HL-60/S4 treated with phorbol 12-myristate 13-acetate at 8.2 ng/mL for 4 days and 3 days (cell line): ENCODE measurements at regions not wholly inside any gene's neighbourhood (a gene's known extent, or its start where the extent isn't known, plus 50 kb on each side); places are given as distances from the start of the nearest gene placed in this dataset.

Source experiments
- in situ Hi-C: fragments of 300-500 bp; cut with MboI; formaldehyde crosslinking; loops from 2 replicates; pipeline ENCODE4 v1.15.0; 2022; ENCODE audit warnings: low sequenced_read_pairs

DNA sequence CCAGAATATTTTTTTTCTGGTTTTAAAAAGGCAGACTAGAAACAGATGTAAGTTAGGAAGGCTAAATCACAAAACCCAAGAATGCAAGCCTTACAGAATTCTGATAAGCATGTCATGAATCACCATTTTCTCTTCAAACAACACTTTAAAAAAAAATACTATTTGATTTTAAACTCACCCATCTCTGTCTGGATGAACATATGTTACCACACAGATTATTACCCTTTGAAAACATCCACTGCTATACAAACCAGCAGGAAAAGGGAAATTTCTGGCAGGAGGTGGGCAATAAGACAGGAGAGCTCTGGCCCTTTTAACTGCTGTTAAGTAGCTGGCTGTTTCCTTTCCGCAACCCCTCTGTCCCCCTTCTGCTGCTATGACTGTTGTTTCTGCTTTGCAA, 317.7 kb upstream of the NOCT start:
- in situ Hi-C loops = loop anchor here (25.0 kb wide), 1 partner anchor 661 kb away; no protein-coding TSS in a partner anchor

DNA sequence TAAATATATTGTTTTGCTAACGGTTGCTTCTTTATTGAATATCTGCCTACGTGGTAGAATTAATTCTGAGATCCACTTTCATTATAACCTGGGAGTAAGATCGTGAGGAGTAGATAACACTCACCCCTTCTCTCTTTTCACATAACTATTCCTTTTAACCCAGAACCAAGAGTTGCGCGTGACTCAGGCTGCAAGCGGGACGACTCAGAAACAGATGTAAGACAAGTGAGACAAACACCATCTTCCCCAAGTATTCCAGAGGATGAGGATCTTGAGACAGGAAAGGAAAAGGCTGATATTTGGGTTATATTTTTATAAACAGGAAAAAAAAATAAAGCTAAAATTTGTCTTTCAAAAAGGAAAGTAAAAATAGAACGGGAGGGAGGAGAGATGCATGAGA, 318.8 kb upstream of the NOCT start:
- in situ Hi-C loops = loop anchor here (25.0 kb wide), 1 partner anchor 659 kb away; no protein-coding TSS in a partner anchor

DNA sequence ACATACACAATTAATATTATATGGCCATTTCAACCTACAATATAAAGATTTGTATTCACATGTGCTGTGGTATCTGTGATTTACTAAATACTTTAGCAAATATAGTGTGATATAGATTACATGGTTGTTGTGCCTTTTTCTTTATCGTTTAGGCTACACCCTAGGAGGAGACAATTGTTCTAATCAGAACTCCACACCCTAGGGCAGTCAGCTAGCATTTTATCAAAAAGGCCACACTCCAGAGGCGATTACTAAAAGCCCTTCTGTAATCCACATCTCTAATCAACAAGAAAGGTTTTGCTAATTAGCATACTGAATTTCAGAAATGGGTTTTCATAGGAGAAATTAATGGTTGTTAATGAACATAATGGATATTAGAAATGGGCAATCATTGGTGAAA, 319.5 kb upstream of the NOCT start:
- in situ Hi-C loops = loop anchor here (25.0 kb wide), 1 partner anchor 659 kb away; no protein-coding TSS in a partner anchor

DNA sequence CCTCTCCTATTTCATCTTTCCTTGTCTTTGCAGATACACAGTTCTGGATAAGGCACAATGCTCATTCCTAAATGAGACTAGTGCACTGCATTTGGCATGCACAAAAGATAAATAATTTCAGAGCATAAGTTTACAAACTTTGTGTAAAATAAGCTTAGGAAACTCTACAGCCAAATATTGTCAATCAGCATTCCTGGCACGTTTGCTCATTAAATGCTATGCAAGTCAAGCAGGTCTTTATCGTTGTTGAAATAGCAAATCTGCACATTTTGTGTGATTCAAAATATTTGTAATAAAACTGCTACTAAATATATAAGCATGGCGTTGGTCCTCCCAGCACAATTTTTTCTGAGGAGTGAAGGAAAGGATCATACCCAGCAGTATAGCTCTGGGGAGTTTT, 322.1 kb upstream of the NOCT start:
- in situ Hi-C loops = loop anchor here (25.0 kb wide), 1 partner anchor 656 kb away; no protein-coding TSS in a partner anchor

DNA sequence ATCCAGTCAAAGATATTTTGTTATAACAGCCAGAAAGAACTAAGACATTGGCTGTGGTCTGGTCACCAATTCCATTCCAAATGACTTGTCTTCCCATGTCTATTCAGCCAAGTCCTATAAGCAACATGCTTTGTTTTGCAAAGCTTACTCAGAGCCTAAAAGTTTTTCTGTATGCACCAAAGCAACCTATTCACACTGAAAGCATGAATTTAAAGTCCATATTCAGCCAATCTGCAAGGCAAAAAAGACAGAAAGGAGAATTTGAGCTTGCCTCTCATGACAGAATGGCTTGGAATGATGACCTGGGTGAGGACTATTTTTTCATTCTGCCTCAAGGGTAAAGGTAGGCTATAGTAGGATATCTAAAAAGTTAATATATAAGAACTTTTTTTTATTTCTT, 323.2 kb upstream of the NOCT start:
- in situ Hi-C loops = loop anchor here (25.0 kb wide), 1 partner anchor 655 kb away; no protein-coding TSS in a partner anchor

DNA sequence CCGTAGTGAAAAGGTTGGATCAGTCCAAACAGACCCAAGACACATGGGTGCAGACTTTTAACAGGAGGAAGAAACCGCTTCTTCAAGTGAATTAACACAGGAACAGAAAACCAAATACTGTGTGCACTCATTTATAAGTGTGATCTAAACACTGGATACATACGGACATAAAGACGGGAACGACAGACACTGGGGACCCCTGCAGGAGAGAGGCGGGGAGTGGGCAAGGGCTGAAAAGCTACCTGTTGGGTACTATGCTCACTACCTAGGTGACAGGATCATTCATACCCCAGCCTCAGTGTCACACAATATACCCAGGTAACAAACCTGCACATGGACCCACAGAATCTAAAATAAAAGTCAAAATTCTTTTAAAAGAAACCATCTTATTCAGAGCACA, 326.0 kb upstream of the NOCT start:
- in situ Hi-C loops = loop anchor here (25.0 kb wide), 1 partner anchor 652 kb away; no protein-coding TSS in a partner anchor

DNA sequence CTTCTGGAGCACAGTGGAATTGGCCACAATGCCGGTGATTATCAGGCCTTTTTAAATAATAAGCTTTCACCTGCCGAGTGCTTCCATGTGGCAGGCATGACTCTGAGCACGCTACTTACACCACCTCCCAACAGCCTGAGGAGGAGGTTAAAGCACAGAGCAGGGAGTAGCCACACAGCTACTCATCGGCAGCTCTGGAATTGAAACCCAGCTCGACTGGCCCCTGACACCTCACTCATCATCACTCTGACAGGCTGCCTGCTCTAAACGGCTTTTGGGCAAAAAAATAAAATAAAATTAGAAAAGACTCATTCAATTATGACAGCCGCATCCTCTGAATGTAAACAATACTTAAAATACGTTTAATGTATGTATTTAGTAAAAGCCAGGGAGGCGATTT, 326.4 kb upstream of the NOCT start:
- in situ Hi-C loops = loop anchor here (25.0 kb wide), 1 partner anchor 652 kb away; no protein-coding TSS in a partner anchor

DNA sequence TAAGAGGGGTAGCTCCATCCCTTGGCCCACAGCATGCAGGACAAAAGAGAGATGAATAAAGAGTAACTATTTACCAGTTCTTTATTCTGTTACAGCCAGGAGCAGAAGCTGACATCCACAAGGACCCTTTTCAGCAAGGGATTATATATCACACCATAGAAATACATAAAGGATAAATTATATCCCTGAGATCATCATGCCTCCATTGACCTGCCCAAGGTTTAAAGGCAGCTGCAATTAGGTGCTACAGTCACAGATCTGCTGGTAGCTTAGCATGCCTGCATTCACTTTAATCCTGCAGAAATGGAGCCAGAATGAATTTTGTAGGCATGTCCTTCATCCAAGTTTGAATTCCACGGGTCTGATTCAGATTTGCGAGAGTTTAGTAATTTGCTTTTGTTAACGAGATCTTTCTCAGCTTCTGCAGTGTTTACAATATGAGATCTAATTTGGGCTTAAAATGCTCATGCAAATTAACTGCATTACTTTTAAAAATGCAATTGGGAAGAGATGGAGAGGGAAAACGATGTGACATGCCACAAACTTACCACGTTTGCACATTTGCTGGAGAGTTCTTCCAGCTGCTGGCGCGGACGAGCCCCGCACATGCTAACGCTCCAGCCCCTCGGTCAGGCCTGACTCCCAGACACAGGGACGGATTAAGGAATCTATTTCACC, 327.0 kb upstream of the NOCT start:
- in situ Hi-C loops = loop anchor here (25.0 kb wide), 1 partner anchor 651 kb away; no protein-coding TSS in a partner anchor

DNA sequence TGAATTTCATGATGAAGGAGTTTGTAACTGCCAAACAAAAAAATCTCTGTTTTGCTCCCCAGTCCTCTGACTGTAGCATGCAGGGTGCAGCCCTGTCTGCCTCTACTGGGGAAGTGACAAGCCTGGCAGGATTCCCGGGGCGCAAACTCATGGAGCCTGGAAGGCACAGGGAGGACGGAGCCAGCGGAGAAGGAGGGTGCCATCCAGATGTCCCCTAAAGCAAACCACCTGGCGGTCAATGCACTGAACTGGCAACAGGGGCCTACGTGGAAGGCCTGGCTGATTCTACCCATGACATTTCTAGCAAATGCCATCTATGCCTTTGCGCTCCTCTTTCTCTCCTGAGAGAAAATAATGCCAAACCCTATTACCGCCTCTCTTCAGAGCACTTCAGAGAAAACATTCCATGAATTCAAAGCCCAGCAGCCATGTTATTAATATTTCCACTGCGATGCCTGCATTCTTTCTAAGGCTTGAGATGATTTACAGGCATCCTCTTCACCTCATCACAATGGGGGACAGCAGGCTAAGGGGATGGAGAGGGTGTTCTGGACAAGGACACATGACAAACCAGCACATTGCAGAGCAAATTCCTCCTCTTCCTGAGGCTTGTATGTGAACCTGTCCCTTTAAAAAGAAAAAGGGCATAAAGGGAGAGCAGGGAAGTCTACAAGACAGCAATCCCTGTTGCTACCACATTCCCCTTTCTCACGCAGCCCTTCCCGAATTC, 329.3 kb upstream of the NOCT start:
- in situ Hi-C loops = loop anchor here (25.0 kb wide), 1 partner anchor 649 kb away; no protein-coding TSS in a partner anchor

DNA sequence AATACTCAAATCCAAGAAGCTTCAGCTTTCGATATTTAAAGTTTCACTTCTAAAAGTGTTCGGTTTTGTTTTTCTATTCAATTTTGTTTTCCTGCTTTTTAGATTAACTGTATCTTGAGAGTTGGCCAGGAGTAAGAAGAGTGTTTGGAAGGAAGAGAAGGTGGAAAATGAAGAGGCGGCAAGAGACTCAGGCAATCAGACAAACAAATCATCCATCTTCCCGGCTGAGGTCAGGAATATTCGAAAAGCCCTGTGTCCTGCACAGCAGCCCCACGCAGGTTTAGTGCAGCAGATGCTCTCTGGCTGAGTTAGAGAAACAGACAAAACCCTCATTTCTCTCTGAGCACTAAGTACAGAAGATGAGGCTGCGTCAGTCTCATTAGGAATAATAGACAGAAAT, 330.3 kb upstream of the NOCT start:
- in situ Hi-C loops = loop anchor here (25.0 kb wide), 1 partner anchor 648 kb away; no protein-coding TSS in a partner anchor

DNA sequence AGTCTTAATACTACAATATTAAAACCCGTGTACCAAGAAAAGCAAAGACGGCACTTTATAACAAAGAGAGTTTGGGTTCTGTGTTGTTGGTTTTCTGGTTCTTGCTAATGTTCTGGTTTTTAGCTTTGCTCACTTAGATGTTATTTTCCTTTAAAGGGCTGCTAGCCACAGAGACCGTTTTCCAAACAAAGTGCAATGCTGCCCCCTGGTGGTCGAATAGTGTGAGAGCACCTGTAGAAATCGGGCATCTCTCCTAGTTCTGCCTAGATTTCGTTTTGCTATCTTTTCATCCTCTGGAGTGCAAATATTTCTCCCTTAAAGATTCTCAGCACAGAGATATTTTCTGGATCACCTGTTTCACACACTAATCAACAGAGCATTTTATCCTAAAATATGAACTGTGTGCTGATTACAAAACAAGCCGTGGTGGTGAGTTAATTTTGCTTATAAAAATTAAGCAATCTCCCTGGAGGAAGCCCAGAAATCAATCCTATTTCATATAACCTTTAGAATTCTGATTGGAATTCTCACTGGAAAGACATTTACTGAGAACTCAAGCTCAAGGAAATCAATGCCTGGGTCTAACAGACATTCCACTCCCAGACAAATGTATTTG, 334.5 kb upstream of the NOCT start:
- in situ Hi-C loops = loop anchor here (25.0 kb wide), 1 partner anchor 644 kb away; no protein-coding TSS in a partner anchor

DNA sequence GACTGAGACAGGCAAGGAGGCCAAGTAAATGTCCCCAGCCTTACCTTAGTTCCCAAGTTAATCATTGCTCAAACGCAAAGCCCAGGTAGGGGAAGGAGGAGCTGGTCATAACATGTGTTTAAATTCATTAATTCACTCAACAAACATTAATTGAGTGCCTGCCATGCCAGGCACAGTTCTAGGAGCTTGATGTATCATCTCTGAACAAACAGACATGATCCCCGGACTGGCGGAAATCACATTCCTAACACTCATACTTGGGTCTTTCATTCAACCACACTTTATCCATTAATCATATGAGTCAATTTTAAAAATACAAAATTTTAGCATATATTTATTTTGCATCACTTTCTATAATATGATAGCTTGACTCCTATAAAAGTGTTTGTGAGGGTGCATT, 335.3 kb upstream of the NOCT start:
- in situ Hi-C loops = loop anchor here (25.0 kb wide), 1 partner anchor 643 kb away; no protein-coding TSS in a partner anchor

DNA sequence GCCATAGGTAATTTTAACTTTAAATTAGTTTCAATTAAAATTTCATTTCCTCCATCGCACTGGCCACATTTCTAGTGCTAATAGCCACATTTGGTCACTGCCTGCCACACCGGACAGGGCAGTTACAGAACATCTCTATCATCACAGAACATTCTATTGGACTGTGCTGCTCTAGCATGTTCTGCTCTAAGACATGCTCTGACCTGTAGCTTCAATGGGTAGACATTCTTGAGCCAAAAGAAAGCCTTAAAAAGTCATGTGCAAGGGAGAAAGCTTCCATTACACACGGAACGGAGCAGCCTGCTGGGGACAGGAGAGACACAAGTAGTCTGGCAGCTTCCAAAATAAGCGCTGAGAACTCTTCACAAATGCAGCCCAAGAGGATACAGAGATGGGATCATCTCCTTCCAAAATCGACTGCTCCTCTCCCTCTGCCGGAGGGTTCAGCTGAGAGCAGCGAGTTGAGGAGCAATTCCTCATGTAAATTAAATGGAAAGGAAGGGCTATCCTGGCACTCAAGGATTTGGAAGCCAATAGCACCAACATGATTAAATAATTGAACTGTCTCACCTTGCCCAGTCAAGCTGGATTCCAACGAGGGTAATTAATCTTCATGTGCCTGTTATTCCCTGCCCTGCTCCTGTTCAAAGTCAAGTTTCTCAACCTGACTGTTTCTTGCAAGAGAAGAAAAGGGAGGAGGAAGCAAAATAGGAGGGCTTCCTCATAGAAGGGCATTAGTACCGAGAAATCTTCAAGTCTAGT, 336.4 kb upstream of the NOCT start:
- in situ Hi-C loops = loop anchor here (25.0 kb wide), 1 partner anchor 642 kb away; no protein-coding TSS in a partner anchor

DNA sequence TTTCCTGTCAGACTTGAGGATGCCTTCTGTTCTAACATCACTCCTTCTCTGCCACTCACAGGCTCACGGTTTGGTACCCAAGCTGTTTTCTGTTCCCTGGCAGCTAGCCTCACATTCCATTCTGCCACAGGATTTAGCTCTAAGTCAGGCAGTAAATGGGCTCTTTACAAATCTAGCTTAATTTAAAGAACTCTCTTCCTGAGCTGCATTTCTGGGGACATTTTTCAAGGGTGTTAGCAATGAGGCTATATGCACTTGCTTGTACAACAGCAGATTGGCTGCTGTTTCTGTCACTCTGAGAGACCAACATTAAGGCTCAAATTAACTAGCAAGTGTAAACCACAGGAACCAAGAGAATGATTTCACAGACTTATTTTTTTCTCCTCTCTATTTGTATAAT, 337.8 kb upstream of the NOCT start:
- in situ Hi-C loops = loop anchor here (25.0 kb wide), 1 partner anchor 640 kb away; no protein-coding TSS in a partner anchor

DNA sequence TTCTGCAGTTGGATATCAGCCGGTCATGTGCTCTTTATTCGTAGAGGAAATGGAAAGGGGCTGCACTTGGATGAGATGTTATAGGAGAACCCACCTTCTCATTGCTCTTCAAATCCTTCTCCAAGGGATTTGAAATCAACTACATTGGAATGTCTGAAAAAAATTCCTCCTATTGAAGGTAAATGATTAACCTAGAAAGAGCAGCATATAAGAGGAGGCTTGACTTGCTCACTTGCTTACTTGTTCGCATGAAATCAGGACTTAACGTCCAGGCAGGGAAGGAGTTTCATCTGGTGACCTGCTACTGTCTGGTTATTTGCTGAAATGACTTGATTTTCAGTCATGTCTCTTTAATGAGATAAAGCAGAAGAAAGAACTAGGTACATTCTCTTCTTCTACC, 338.4 kb upstream of the NOCT start:
- in situ Hi-C loops = loop anchor here (25.0 kb wide), 1 partner anchor 640 kb away; no protein-coding TSS in a partner anchor

DNA sequence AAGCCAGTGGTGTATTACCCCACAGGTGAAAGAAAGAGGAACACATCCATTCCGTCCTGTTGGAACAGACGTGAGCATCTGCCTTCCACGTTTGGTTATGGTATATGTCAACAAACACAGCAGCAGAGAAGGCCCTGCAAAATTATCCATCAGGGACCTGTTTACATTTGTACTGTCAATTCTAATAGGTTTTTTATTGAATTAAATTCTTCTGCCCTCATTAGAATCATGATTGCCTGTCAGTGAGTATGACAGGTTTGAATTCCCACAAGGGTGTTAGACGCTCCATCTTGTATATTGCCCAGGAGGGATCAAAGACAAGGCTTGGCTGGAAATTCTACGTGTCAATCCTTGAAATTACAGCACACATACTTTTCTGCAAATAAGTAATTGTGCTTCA, 339.9 kb upstream of the NOCT start:
- in situ Hi-C loops = loop anchor here (25.0 kb wide), 1 partner anchor 638 kb away; no protein-coding TSS in a partner anchor

DNA sequence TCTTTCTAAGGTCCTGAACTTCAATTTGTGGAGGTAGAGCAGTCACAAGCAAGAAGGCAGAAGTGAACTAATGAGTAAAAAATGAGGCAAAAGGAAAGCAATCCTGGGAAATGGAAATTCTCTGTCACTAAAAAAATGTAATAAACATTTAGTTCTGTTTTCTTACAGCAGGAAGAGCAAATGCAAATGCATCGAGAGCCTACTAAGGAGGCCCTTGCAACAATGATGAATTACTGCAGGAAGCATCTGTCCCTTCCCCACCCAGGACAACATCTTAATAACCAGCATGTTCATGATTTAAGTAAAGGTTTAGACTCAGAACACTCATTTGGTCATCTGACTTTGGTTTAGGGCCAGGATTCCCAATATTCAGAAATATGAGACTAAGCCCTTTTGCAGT, 341.4 kb upstream of the NOCT start:
- in situ Hi-C loops = no loop called here

DNA sequence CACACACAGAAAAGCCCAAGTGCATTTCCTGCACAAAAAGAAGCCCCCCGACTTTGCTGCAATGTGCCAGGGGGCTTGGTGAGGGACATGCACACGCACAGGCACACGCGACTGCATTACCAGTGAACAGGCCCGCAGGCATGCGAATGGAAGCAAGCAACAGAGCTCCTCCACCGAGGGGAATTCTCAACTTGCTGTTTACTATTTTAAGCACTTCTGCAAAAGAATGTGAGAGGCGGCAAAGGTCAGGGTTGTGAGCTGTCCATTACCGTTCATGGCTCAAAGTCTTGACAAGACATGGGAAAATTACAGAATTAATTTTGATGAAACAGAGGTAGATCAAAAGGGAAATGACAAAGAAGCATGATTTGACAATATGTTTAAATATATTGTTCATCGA, 342.5 kb upstream of the NOCT start:
- in situ Hi-C loops = no loop called here

DNA sequence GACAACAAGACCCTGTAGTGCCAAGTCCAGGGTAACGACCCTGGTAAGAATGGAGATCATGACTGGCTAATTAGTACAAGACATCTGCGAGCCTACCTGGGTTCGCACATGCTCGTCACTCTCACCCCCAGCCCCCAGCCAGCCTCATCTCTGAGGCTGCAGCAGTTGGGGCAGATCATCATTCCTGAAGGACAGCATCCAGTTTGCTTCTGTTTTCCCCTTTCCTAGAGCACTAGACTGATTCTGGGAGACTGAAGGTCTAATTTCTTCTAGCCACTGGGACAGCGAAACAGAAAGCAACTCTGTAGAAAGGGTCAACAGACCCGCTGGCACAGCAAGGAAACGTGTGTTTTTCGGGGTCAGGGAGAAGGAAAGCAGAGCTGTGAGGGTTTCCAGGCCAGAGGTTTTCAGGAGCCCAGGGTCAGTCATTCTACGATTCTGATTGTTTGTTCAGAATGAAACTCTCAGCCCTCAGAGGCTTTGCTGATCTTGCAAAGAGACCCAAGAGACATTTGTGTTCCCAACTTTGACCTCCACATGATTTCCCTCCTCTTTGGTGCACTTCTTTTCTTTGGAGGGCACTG, 343.1 kb upstream of the NOCT start:
- in situ Hi-C loops = no loop called here

DNA sequence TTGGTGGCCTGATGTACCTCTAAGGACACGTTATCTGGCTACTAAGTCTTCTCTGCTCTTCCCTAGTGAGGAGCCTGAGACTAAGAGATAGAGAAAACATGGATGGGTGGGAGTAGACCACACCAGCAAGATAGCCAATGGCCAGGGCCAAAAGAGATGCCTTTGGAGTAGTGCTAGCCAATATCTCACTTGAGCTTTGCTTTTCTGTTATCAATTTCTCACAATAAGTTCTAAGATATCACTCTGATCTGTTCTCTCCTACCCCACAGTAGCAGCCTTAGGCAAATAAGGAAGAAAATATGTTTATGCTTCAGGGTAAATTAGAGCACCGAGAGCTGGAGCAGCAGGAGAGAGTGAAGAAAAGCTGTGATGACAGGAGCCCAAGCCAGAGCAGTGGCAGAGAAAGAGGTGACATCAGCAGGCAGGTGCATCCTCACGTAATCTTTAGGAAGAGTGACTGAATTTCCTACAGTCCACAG, 343.9 kb upstream of the NOCT start:
- in situ Hi-C loops = no loop called here
